IPS DF 19.7 (cell line): ENCODE measurements at regions not wholly inside any gene's neighbourhood (a gene's known extent, or its start where the extent isn't known, plus 50 kb on each side); places are given as distances from the start of the nearest gene placed in this dataset.
A peak's percentile ranks its signal among the peaks of the same experiment; 100 is the strongest.

ENCODE experiments used
- DNase-seq: peaks from one replicate; pipeline ENCODE4 v3.0.0-alpha.2; 2013; ENCODE audit warnings: low read depth, low spot score

DNA sequence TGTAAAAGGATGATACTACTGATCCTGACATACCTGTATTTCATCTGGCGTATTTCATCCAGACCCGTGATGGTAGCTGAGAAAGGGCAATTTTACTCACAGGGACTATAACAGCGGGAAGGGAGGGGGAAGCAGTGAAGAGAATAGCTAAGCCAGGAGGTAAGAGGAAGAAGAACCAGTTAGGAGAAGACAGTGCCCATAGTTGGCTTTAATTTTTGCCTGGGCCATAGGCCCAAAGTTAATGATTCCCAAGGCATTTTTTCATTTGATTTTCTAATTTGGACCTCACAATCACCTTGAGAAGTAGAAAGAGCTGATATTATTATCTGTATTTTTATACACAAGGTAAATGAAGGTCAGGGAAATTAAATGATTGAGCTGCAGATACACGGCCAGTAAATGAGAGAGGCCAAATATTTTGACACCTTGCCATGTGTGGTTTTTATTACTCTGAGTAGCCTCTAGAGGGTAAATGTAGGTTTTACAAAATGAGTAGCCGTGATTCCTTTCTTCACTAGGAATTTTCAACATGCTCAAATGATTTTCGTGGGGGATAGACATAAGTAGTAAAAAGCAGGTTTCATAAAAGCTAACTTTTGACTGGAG lies 382.2 kb downstream of the FUT8 start:
- DNase-seq = no peak

DNA sequence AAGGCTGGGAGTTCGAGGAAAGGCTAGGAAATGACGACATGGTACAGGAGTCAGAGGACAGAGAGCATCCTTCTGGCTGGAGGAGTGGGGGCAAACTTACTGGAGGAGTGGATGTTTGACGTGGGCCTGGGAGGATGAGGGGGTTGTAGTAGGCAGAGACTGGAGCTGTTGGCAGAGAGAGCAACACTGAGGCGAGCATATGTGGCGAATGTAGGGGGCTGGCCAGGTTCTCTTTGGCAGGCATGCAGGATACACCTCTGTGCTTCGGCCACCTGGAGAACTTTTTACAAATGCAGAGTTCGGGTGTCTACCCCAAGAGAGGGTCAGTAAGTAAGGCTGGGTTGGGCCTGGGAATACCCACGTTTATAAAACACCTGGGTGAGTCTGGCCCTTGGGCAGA lies 385.7 kb downstream of the FUT8 start:
- no peak for DNase-seq

DNA sequence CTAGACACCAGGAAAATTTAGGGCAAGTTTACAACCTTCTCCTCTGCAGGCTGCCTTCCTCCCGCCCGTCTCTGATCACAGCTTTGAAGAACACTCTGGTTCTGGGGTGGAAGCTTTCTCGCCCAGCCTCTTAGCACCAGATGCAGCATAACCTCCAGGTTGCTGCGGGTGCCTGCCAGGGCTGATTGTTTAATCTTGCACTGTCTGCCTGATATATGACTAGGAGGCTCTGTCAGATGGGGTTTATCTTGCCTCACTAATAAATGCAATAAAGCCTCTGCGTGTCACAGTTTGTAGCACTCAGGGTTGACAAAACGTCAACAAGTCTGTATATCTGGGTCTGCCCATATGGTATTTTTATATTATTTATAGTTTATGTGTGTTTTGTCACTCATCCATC lies 388.2 kb downstream of the FUT8 start:
- no peak for DNase-seq

DNA sequence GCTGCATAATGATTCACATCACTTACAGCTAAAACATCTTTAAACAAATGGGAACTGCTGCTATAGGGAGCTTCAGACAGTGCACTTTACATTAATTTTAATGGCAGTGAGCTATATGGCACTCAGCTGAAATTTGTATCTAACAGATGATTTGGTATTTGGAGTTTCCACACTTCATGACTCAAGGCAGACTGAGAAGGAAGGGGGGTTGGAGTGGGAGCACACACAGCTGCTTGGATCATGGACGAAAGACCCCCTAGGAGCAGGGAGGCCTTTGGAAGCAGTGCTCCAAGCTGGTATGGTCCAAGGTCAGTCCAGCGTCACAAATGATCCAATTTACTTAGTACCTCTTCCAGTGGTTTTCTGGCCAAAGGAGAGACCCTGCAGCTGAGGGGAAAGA lies 389.7 kb downstream of the FUT8 start:
- no peak for DNase-seq

DNA sequence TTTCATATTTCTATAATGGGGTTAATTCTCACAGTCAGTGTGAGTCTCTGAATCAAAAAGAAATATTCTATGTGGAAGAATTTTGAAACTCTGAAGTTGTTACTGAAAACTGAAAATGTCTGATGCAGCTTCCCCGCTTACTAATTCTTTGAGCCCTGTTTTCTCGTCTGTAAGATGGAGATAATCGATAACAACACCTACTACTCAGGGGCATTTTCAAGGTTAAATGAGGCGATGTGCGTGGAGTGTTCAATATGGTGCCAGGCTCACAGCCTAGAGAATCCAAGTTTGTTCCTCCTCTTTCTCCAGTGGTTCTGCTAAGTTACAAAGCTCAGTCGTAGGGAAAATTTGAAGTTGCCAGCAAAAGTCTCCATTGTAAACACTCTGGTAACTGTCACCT lies 391.4 kb downstream of the FUT8 start:
- no peak for DNase-seq

DNA sequence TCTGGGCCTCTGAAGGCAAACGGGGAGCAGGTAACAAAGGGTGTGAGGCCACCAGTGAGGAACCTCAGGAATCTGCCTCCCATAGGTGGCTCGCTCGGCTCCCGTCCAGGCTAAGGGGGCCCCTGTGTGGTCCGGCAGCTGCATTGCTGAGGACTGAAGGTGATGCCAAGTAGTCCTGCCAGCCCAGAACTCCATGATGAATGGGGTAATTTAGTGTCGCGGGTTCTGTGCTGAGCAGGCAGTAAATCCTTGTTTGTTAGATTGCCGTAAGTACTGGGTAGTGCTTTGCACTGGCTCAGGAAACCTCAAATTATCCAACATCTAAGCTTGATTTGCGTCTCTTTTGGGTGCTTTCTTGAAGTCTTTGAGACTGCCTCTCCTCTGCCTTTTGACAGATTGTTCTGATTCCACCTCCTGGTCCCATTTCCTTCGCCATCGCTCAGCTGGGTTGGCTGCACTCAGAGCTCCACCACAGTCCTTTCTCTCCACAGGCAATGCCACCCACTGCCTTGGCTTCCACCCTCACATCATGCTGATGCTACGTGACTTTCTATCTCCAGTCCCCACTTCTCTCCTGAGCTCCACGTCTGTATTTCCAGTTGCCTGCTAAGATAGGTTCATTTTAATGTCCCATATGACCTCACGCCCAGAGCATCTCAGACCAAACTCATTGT lies 392.0 kb downstream of the FUT8 start:
- no peak for DNase-seq

DNA sequence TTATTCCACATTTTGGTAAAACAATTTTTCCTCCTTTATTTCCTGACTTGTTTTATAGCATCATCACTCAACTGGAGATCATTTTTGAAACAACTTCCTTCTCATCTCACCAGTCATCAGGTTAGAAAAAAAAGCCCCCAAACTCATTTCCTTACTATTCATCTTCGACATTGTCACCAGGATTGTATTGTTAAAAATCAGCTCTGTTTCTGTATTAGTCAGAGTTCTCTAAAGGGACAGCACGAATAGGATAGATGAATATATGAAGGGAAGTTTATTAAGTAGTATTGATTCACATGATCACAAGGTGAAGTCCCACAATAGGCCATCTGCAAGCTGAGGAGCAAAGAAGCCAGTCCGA lies 392.6 kb downstream of the FUT8 start:
- no peak for DNase-seq

DNA sequence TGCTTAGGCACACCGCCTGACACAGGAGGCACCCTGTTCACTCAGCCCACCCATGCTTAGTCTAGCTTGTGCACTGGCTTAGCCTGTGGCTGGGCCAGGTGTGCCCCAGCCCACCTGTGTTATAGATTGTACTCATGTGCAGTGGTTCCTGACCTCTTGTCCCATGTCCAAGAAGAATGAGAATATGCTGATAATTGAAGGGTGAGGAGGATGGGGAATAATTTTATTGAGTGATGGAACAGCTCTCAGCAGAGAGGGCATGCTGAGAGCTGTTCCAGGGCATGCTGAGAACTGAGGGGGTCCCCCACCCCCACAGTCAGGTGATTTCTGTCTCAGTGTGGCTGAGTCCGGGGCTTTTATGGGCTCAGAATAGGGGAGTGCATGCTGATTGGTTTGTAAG lies 395.9 kb downstream of the FUT8 start:
- no peak for DNase-seq

DNA sequence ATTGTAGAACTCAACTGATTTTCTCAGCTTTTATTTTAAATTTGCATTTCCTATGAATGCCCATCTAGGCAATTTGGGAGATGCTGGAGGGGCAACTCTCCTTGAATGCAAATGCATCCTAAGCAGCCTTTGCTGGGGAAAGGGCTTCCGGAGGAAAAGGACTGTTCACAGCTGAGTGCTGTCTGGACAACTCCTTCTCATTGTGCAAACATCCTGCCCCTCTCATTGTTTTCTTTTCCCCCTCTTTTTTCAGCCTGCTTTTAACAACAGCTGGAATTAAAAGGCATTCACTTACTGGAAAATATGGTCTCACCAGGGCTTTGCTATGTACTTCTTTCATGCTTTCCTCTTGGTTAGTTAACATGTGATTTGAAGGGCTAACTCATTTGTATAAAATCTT lies 397.8 kb downstream of the FUT8 start:
- no peak for DNase-seq

DNA sequence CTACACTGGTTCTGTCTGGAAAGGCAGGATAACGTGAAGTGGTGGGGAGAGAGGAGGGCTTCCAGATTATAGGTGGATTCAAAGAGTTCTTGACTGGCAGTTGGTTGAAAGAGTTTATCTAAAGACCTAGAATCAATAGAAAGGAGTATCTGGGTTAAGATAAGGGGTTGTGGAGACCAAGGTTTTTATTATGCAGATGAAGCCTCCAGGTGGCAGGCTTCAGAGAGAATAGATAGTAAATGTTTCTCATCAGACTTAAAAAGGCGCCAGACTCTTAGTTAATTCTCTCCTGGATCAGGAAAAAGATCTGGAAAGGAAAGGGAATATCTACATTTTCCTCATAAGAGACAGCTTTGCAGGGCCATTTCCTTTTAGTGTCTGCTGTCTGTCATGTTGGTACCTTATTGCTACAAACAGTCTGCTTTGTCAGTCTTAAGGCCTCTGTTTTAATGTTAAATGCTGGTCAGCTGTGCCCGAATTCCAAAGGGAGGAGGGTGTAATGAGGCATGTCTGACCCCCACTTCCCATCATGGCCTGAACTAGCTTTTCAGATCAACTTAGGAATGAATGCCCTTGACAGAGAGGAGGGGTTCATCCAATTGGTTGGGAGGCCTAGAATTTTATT lies 401.3 kb downstream of the FUT8 start:
- peak; percentile 76 for DNase-seq

DNA sequence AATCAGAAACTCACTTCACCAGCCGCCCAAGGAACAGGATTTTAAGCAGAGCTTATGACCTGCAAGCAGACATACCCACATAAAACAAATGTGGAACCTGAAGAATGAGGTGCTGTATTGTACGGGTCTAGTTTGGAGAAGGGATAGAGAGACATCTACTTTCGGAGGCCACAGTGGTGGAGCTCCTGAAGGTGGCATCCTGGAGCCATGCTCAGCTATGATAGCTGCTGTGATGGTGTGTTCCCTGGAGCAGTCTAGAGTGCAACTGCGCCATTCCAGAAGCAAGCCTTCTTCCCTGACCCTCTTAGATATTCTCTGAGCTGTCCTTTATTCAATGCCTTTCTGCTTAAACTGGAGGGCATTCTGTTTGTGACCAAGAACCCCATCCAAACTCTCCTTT lies 402.6 kb downstream of the FUT8 start:
- DNase-seq = no peak

DNA sequence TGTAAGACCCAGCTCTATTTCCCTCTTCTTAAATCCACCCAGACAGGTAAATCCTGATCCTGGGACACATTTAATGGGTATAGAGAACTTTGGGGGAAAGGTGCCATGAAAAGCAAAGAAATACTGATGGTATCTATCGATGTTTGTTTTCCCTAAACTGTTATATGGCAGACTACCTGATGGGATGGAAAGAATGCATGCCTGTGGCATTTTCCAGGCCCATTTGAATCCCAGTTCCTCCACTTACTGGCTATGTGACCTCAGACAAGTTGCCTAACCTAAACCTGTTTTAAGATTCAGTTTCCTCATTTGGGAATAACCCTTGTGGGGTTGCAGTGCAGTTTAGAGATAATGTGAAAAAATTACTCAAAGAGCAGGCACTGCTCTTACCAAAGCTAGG lies 404.5 kb downstream of the FUT8 start:
- no peak for DNase-seq

DNA sequence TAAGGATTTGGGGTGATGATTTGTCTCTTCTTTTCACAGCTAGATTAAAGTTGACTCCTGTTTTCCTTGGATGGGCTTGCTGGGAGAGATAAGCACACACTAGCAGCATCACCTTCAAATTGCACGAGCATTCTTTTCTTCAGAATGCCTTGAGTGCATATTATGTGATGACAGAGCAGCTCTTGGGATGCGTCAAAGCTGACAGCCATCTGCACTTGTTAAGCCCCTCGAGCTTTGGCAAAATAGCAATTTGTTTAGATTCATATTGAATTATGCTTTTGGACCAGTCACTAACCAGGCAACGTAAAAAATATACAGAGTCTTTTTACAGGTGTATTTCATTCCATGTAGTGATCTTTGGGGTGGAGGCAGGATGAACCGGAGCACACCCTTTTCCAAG lies 407.0 kb downstream of the FUT8 start:
- no peak for DNase-seq

DNA sequence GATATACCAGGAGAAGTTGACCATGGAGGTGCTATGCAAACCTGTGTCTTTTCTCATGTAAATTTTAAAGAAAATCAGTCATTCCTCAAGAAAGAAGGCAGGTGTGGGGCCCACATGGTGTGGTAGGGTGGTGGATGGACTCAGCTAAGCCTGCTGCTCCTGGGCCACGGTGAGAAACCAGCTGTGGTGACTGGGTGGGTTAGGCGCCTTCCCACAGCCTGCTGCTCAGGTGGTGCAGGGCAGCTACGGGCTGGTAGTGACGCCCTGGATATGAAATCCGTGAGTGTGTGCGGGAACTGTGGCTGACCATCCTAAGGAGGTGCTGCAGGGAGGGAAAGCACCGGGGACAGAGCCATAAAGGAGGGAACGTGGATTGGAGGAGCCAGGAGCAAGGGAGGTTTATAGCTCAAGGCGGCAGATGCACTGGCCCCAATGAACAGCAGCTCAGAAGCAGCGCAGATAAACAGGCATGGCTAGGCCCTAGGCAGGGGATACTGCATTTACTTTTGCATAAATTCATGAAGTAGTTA lies 408.8 kb downstream of the FUT8 start:
- DNase-seq = no peak

DNA sequence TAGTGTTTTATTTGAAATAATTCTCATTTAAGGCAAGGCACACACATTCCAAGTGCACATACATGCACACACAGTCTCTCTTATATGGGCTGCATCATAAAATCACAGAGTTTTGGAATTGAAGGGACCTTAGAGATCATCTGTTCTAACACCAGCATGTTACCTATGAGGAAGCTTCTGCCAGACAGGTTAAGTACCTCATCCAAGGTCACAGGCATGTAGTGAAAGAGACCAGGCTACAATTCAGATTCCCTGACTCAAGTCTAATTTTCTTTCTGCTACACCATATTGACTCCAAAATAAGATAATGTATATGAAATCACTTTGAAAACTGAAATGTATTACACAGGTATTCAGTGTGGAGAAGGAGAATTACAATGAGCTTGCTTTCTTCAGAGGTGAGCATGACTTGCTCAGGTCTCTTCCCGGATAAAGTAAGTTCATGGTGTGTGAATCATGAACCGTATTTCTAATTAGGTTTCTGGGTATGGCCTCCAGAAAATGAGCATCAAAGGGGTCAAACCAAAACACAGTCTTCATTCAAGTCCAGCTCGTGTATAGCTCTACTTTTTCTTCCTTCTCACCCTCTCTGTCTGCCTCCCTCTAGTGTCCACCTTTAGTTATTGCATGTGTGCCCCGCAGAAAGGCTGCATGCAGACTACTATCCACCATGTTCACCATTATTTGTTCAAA lies 411.9 kb downstream of the FUT8 start:
- no peak for DNase-seq

DNA sequence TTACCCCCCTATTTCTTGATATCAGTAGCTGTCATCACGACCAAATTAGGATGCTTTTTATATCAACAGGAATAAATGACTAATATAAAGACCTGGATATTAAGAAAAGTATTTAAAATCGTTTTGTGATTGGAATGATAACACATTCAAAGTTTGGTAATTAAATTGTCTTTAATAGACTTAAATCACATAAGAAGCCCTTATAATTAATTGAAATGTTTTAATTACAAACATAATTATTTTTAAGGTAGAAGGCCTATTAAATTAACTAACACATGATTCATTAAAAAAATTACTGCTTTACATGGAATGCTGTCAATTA lies 412.4 kb downstream of the FUT8 start:
- no peak for DNase-seq

DNA sequence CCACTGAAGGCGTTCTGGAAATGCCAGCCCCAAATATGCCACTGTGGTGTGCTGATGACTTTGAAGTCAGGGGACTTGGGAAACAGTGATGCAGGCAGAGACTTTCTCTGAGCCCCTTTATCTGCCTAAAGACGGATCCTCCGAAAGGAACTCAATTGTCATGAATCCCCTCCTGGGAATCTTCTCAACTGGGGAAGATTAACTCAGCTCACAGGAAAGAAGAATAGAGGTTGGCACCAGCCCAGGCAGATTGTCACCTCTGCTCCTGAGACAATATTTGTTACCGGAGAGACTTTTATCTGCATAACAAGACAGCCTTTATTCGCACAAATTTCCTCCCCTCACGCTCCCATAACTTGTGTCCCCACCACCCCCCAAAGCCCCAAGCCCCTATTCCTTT lies 414.4 kb downstream of the FUT8 start:
- DNase-seq = no peak

DNA sequence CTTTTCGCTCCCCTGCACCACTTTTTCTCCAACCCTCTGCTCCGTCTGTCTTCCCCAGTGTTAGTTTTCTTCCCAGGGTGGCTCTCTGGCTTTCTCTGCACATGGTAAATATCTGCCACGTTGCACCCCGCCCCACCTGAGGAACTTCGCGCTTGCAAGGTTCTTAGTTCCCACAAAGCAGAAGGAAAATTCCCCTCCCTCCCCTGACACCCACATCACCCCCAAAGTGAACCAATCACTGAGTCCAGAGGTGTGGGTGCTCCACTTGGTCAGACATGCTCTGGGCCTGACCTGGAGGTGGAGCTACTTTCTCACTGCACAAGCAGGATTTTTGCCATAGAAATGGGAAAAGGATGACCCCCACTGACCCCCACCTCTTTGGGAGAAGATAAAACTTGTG lies 415.0 kb downstream of the FUT8 start:
- no peak for DNase-seq

DNA sequence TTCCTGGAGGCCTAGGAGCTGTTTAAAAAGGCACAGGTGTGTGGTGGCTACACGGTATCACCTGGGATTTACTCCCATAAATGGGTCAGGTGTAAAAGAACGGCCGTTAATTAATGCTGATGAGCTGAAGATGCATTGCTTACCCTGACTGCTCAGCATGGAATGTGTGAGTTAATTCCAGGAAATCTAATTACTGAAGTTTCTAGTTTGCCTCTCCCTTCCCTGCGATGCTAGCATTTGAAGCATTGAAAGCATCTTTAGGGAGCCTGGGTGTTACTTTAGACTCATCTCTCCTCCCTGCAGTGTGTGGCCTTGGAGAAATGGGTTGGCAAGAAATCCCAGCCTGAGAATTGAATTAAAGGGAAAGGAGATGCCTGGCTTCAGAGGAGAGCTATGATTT lies 415.9 kb downstream of the FUT8 start:
- DNase-seq = no peak

DNA sequence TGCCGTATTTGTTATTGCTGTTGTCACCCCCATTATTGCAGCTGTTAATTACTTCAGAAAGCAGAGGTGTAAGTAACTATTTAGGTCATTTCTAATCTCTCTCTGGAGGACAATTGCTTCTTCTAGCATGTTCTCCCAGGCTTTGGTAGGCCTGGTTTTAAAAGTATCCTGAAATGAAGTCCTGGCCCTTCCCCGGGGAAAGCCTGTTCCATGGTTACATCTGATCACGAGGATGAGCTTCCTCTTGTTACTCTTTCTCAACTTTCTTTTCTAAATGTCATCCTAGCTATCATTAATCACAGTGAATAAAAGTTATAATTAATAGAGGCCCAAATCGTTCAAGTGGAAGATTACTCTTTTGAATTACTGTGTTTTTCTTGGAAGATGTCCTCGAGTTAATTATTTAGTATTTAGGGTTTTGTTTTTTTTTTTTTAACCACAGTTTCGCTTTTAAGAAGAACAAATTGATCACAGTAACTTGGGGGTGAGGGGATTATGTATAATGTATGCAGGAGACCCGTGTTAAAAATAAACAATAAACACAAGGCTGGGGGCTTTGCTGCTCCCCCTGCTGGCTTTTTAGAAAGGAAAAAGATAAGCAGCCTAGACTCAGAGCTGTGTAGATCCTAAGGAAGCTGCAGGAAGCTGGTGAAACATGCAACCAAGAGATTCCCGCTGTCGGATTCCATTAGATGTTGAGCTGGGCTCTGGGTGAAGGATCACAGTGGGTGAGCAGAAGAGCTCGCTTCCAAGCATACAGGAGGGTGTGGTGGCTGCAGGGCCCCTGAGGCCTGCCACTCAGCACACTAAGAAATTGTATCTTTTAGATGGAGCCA lies 420.1 kb downstream of the FUT8 start:
- no peak for DNase-seq

DNA sequence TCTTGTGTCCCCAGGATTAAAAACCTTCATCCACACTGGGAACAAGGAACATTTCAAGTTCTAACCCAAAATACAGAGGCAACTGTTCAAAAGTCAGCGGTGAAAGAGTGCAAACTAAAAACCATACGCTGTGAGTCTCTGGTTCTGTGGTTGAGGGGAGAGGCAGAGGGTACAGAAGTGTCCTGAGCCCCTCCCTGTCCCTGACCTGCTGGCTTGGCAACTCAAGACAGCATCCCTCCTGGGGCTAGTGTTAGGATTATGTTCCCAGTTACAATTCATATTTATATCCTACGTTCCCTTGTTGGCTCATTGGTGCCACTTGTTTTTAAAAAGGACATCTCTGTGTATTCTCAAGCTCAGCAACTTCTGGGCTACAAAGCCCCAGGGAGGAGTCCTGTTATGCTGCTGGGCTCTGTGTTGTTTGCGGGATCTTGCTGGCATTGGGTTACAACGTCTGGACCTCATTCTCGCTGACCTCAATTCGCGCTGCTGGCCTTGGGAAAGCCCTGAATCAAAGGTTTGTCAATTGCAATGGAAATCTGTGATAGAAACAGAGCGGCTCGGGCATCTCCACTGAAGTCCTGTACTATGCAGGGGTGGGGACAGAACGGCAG lies 420.8 kb downstream of the FUT8 start:
- no peak for DNase-seq

DNA sequence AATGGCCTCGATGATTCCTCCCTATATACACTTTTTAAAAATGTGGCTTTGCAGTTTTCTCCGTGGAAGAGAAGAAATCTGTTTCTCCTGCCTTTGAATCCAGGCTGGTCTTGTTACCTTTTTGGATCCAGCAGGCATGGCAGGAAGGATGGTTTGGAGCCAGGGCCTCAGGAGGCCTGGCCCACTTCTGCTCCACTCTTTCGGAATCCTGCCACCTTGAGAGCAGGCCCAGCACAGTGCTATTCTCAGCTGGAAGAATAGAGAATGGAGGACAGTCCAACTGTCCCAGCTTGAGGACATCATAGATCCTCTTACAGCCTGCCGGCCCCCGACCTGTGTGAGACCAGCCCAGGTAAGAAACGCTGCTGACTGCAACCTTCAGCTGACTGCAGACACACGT lies 421.5 kb downstream of the FUT8 start:
- DNase-seq = no peak
